K562 (cell line): ENCODE measurements at regions not wholly inside any gene's neighbourhood (a gene's known extent, or its start where the extent isn't known, plus 50 kb on each side); places are given as distances from the start of the nearest gene placed in this dataset.
A peak's percentile ranks its signal among the peaks of the same experiment; 100 is the strongest.

Experiments
- ATAC-seq: fragments of 200-7000 bp; cut with Tn5 transposase; 3 replicates; pipeline ENCODE4 v1.9.1; 2020; ENCODE audit warnings: moderate library complexity
- BruUV-seq: library from RNA; stranded (reverse); fragments of 400-500 nt; replicated peaks from 2 replicates; lab custom pipeline; 2021; lab: Mats Ljungman, UMichigan
- CTCF ChIA-PET: fragments of 300-600 bp; formaldehyde crosslinking; extraction: SDS; loops from one replicate; lab custom pipeline; 2021; ENCODE audit warnings: low intra/inter-chr PET ratio; lab: Yijun Ruan, JAX
- POLR2A ChIA-PET: fragments of 300-600, 350-650 bp; sonication (Branson Sonifier 250); formaldehyde crosslinking; extraction: SDS; loops from one replicate; lab custom pipeline; 2021; ENCODE audit warnings: antibody characterized with exemption, inconsistent platforms; lab: Yijun Ruan, JAX
- DNase-seq, 4 experiments: peaks; one replicate each; pipeline versions ENCODE4 v3.0.0 to v3.0.0-alpha.2; 2011 to 2018; ENCODE audit warnings: low spot score in 3 of 4, mixed read lengths in 3 of 4; ENCODE audit errors: extremely low read depth in 1 of 4
- FAIRE-seq: peaks from 2 replicates; lab custom pipeline; 2011; peaks lifted over from hg19 to GRCh38; lab: Jason Lieb, UNC
- H2AFZ ChIP-seq: 2 replicates; pipeline ENCODE4 v1.6.0; 2011; ENCODE audit warnings: low read depth, low read length, control low read depth, inconsistent platforms
- H3K27ac ChIP-seq: fragments of 200-600 bp; 3 replicates; pipeline ENCODE4 v1.8.0; 2011; ENCODE audit warnings: low read depth, mild to moderate bottlenecking, control low read depth, inconsistent platforms, low read length, moderate library complexity, mixed read lengths; ENCODE audit errors: extremely low read depth
- H3K27me3 ChIP-seq, 2 experiments: fragments of 300-600 bp in 1 of 2; 2 replicates in 1 of 2; 3 replicates in 1 of 2; pipeline versions ENCODE4 v1.6.0 to v1.8.0; 2011; ENCODE audit warnings: inconsistent platforms in 2 of 2, low read length in 2 of 2, mild to moderate bottlenecking in 1 of 2, mixed read lengths in 1 of 2, moderate library complexity in 1 of 2; ENCODE audit not compliant: control insufficient read depth in 2 of 2, insufficient read depth in 2 of 2
- H3K36me3 ChIP-seq: fragments of 300-600 bp; 3 replicates; pipeline ENCODE4 v1.8.0; 2011; ENCODE audit warnings: mild to moderate bottlenecking, low read length, inconsistent platforms; ENCODE audit not compliant: control insufficient read depth, insufficient read depth
- H3K4me1 ChIP-seq, 2 experiments: fragments of 200-600 bp in 1 of 2; replicated peaks in 1 of 2; 2 replicates in 1 of 2; 3 replicates in 1 of 2; pipeline versions ENCODE4 v1.5.1 to v1.8.0; 2011; ENCODE audit warnings: inconsistent platforms in 2 of 2, low read length in 2 of 2, mild to moderate bottlenecking in 1 of 2, mixed read lengths in 1 of 2, moderate library complexity in 1 of 2; ENCODE audit not compliant: control insufficient read depth in 2 of 2, insufficient read depth in 2 of 2
- H3K4me2 ChIP-seq: 2 replicates; pipeline ENCODE4 v1.6.1; 2011; ENCODE audit warnings: low read length, control low read depth, inconsistent platforms, mixed read lengths; ENCODE audit not compliant: insufficient read depth
- H3K4me3 ChIP-seq: fragments of 200-600 bp; sonication (generic), shearing (Covaris generic); 2 replicates; pipeline ENCODE4 v1.5.1; 2016; ENCODE audit warnings: control low read depth, inconsistent platforms
- H3K79me2 ChIP-seq: fragments of 200-600 bp; 3 replicates; pipeline ENCODE4 v1.8.0; 2011; ENCODE audit warnings: low read length, inconsistent platforms; ENCODE audit not compliant: control insufficient read depth, insufficient read depth
- H3K9ac ChIP-seq, 2 experiments: 2 replicates each; pipeline versions ENCODE4 v1.6.0 to v1.6.1; 2011; ENCODE audit warnings: low read depth in 2 of 2, low read length in 2 of 2, control low read depth in 1 of 2, inconsistent platforms in 1 of 2, mild to moderate bottlenecking in 1 of 2, mixed read lengths in 1 of 2; ENCODE audit not compliant: insufficient read depth in 1 of 2
- H3K9me1 ChIP-seq: one replicate; pipeline ENCODE4 v1.6.0; 2011; ENCODE audit warnings: inconsistent platforms, mild to moderate bottlenecking, low read length, moderate library complexity; ENCODE audit not compliant: control insufficient read depth, insufficient read depth
- H3K9me3 ChIP-seq: replicated peaks from 2 replicates; pipeline ENCODE4 v1.5.1; 2011; ENCODE audit warnings: low read depth, low read length, inconsistent platforms; ENCODE audit not compliant: control insufficient read depth, insufficient read depth
- H4K20me1 ChIP-seq: replicated peaks from 2 replicates; pipeline ENCODE4 v1.6.1; 2011; ENCODE audit warnings: low read length, inconsistent platforms, mixed read lengths; ENCODE audit not compliant: control insufficient read depth, insufficient read depth
- ELK1 ChIP-seq: sonication (generic); formaldehyde crosslinking; IDR thresholded peaks from 2 replicates; pipeline ENCODE4 v1.8.1; 2022; ENCODE audit warnings: missing genetic modification reagents
- TFE3 ChIP-seq: fragments of 450-650 bp; formaldehyde crosslinking; IDR thresholded peaks from 2 replicates; pipeline ENCODE4 v1.4.0; 2020; ENCODE audit warnings: mild to moderate bottlenecking, mixed read lengths
- ZBTB5 ChIP-seq: fragments of 450-650 bp; IDR thresholded peaks from 2 replicates; pipeline ENCODE4 v1.6.1; 2017; ENCODE audit warnings: antibody characterized with exemption
- WGBS: fragments of 100-300 bp; shearing (Covaris generic); methylation state at CpG from one replicate; pipeline ENCODE4 v1.1.6; 2016; ENCODE audit warnings: low coverage, mixed read lengths; ENCODE audit not compliant: insufficient coverage; ENCODE audit errors: missing lambda C conversion rate; 5-methylcytosine and 5-hydroxymethylcytosine counted together
- in situ Hi-C: fragments of 300-500 bp; cut with MboI; formaldehyde crosslinking; loops from 4 replicates; pipeline ENCODE4 v1.15.0; 2018; ENCODE audit warnings: inconsistent platforms, mixed read lengths
- intact Hi-C: fragments of 100-400 bp; cut with micrococcal nuclease; formaldehyde crosslinking; loops from 2 replicates; pipeline ENCODE4 v1.14.2; 2022

GRCh38 chr19:28889941-28890670, 322.8 kb downstream of the UQCRFS1 start:
- TF ChIP-seq ELK1 (CRISPR knock-in tag) (no peak), TFE3 (CRISPR knock-in tag) (no peak), ZBTB5 (no peak)
- ChIA-PET CTCF (no interaction called here), POLR2A (no interaction called here)
- in situ Hi-C loops (loop anchor here (10.0 kb wide), 1 partner anchor 375 kb away; no protein-coding TSS in a partner anchor), intact Hi-C loops (no loop called here)
- H3K9me1 ChIP-seq: no peaks in the 10 kb centered on the region
- WGBS: 0% methylated on average over 14 of the region's 14 CpGs
- no peaks in the 10 kb centered on the region for H3K79me2 ChIP-seq
- no peaks in the 10 kb centered on the region for H3K9me3 ChIP-seq
- no peak overlapping the region for H2AFZ ChIP-seq
- ATAC-seq (peak; percentile 26; the same call in 1 of the 3 replicates), DNase-seq (no peak), FAIRE-seq (no peak)
- no peak overlapping the region for H3K9ac ChIP-seq
- H3K4me3 ChIP-seq: no peak overlapping the region
- peaks cover 3 to 24% of the 10 kb centered on the region in 2 experiments; a peak in 3 of 5 replicates for H3K27me3 ChIP-seq
- no TSS peak for BruUV-seq
- H4K20me1 ChIP-seq: no peaks in the 10 kb centered on the region
- H3K4me1 ChIP-seq: no peaks in the 10 kb centered on the region
- H3K4me2 ChIP-seq: no peak overlapping the region
- no peak overlapping the region for H3K27ac ChIP-seq
- H3K36me3 ChIP-seq: no peaks in the 10 kb centered on the region
